NCI-H1417 treated with DMSO at 0.1 percent for 48 hours (cell line): ENCODE measurements at regions not wholly inside any gene's neighbourhood (a gene's known extent, or its start where the extent isn't known, plus 50 kb on each side); places are given as distances from the start of the nearest gene placed in this dataset.

Experiments used
- DNase-seq: peaks from one replicate; lab custom pipeline; 2025; lab: John Stamatoyannopoulos, UW

DNA sequence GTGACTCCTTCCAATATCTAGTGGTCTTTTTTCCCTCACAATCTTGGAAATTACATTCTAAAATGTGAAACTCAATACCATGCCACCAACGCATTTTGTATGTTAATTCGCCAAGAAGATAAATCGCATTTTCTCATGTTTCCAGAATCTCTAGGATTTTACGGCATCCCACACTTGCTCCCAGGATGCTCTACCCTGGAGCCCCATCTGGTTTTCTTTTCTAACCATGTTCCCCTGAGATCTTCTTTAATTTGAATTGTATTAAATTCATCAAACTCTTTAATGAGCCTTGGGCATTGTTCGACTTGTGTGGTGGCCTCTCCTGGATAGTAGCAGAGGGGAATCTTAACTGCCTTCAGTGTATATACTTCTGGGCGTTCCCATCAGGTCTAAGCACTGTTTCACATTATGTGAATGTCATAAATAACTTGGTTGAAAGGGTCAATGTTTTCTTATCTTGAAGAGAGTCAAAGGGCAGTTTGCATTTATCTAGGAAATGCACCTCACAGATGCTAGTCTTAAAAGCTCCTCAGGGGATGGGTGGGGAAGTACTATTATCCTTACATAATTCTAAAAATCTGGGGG, 169.1 kb upstream of the MEOX2 start:
- no peak for DNase-seq

DNA sequence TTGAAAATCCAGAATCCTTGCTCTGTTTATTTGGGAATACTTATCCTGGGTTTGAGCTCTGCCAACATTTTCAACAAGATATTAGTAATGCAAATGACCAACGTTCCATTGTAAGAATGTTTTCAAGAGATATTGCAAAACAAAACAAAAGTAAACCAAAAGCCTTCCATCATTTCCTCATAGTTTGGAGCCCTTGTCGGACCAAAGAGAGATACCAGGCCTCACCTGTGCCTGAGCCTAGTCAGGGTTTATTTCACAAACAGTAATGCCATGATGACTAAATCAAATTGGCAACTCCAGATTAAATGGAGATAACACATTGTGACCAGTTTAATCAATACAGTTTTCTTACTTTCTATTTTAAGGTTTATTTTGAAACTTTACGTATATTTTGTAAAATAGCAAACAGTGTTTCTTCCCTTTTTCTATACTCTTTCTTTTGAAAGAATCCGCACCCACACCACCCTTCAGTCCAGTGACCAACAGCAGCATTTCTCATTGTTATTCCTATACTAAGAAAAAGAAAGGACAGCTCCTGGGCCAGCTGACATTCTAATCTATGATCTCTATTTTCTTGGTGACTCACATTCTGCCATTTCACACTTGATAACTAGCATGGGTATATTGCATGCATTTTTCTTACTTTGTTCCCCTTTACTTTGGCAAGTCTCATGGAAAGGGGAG, 168.5 kb upstream of the MEOX2 start:
- DNase-seq: no peak

DNA sequence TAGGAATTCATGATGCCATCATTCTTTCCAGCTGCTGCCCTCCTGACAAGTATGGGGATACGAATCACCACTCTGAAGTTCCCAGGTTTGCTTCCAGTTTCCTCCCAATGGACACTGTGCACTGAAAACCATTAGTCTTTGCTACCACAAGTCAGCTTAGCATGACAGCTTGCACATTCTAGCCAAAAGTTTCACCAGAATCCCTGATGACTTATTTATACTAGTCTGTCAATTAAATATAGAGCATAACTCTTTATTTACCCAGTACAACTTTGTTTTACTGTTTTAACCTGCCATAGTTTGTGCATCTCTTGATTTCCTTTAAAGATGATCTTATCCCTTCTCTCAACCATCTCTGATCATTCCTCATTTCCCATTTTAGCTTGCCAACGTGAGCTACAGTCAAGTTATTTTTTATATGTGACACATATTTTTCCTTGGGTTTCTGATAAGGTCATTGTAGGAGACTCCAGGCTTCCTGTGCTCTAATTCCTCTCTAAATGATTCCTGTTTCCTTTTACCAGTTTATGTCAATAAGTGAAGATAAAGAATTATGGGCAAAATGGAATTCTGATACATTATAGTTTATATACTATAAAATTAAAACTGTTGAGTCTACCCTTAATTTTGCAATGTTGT, 167.5 kb upstream of the MEOX2 start:
- no peak for DNase-seq

DNA sequence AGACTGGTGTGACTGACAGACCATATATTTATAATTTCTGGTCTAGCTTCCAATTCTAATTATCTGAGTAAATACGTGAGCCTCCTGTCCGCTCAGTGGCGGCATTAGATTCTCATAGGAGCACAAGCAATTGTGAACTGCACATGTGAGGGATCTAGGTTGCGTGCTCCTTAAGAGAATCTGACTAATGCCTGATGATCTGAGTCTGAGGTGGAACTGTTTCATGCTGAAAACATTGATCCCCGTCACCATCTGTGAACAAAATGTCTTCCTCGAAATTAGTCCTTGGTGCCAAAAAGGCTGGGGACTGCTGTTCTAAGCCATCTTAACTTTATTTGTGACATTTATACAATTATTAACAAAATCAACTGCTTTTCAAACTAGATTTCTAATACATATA, 164.7 kb upstream of the MEOX2 start:
- DNase-seq: no peak

DNA sequence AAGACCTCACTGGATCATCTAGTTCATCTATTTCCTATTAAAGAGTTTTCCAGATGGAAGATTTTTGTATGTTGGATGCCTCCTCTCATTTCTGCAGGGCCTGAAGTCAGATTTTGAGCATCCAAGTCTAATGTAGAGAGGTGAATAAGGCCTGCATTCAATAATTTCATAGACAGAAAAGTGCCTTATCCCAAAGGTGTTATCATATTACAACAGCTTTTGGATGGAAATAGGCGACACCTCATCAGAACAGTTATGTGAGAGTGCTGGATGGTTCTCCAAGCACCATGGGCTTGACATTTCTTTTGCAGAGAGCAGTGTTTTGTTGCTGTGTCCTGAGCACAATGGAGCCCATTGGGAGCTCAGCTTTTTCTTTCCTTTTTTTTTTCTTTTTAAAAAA, 162.4 kb upstream of the MEOX2 start:
- DNase-seq: no peak

DNA sequence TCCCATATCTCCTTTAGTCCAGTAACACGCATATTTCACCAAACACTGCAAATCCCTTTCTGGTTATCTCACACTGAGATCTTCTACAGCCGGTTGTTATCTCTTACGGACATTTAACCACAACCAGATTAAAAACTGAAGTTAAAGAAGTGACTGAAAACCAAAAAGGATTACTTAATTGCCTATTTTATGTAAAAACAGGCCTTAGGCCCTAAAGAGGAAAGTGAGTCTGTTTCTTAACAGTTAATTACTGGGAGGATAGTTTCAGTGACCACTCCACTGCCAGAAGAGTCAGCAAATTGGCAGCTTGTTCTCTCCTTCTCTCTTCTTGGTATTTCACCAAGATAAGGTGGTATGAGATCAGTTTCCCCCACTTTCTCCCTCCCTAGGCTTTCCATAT, 161.9 kb upstream of the MEOX2 start:
- DNase-seq: no peak

DNA sequence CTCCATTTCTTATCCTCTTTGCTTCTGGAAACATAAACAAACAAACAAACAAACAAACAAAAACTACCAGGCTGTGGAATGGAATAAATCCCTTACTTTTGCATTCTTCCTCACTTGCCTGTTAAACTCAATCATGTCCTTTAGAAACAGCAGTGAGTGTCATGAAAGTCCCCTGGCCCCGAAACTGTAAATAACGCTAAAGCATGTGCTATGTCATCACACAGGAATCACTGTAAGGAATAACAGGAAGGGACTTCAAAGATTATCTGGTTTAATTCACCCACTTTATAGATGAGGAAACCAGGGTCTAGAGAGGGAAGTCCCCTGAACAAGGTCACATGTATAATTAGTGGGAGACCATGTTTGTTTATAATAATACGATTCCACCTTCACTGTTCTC, 159.4 kb upstream of the MEOX2 start:
- DNase-seq: no peak

DNA sequence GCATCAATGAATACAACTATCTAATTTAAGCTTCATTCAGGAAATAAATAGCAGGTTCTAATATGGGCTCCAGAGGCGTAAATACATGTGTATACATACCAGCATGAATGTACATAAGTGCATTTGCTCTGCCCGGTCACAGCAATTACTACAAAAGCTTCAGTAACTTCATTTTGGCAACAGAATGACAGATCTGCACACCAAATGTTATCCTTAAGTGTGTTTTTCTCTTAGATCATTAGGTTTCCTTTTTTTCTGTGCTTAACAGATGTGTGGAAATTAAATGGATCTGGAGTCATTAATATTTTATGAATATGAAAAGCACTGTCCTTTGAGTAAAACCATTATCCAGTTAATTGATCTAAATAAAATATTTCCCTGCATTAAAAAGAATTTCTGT, 159.0 kb upstream of the MEOX2 start:
- no peak for DNase-seq

DNA sequence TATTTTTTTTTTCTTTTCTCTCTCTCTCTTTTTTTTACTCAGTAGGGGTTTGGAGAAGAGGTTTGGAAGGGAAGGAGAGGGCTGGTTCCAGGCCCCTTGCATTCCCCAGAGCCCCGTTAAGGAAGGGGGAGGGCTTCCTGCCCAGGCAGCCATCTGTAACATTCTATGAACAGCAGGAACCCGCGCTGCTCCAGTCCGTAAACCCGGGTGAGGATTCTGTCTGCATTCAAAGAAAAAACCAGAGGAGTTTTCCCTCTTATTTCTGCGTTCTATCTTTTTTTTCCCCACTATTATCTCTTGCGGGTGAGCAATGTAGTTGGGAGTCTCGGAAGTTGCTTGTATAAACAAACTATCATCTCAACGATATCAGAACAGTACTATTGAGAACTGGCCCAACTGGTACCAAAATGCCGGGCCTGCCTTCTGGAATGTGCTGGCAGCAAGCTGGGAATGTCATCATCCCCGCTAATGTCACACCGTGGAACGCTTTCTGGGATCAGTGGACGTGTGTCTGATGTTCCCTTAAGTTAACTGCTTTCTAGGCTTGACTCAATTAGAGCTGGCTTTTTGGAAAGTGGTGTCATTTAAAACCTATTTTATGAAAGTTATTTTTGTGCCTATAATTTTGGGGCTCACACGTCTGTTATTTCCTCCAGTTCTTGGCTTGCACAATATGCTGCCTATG, 153.1 kb upstream of the MEOX2 start:
- no peak for DNase-seq

DNA sequence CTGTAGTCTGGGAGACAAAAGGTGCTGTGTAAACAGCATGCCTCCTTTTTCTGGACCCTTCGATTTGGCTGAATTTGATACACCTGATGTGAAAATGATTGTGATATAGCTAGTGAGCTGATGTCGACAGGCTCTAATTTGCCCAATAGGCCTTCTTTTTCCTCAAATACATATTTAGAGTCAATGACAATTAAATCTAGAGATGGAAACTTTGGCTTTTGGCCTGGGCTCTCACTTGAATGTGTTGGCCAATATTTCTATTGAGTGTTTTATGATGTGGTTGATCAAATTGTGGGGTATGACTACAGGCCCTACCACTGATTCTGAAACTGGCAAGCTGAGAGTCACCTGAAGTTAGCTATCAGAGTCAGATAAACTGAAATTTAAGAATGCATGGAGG, 151.8 kb upstream of the MEOX2 start:
- no peak for DNase-seq

DNA sequence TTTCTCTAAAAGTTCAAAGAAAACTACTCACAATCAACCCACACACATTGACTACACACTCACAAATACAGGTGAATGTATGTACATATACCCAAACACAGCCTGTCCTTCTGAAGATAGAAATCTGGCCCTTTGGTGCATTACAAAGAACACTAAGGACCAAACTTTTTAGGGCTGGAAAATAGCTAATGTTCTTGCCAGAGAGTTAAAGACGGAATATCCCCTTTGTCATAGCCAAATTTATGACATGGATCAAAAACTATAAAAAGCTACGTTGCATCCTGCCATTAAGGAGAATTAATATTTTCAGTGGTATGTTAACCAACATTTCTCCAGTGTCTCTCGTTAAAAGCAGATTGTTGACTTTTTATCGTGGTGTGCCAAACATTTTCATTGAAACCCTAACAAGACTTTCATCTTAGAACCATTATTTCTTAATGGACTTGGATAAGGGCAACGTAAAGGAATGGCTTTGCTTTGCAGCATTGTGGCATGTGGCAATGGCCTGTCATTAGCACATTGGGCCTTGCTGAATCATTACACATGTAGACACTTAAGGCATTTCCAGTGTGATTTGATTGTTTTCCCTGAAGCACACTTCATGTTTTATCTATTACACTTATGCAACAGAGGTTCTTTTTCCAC, 150.9 kb upstream of the MEOX2 start:
- DNase-seq: no peak

DNA sequence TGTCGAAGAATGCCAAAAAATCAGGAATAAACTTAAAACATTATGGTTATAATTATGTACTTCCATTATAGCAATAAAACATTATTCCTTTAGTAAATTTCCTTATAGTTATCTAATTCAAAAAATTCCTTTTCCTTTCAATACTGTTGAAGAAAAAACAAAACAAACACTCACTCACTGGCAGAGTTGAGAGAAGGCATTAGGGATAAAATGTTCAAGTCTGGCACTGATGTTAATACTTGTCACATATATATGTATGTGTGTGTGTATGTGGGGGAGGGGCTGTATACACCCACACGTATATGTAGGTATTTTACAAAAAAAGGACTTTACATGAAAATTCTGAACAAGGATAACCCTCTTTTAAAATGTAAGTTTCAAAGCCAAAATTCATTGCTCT, 150.2 kb upstream of the MEOX2 start:
- DNase-seq: no peak

DNA sequence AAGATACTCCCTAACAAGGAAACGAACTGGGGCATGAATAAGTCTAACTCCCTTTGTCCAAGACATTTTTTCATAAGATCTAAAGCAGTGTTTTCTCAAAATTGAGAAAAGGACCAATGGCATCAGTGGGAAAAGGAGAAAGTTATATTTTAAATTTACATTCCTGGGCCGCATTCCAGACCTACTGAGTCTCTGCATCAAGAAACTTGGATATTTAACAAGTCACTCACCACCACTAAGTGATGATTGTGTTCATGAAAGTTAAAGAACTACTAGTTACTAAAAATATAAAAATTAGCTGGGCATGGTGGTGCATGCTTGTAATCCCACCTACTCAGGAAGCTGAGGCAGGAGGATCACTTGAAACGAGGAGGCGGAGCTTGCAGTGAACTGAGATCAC, 149.6 kb upstream of the MEOX2 start:
- DNase-seq: no peak

DNA sequence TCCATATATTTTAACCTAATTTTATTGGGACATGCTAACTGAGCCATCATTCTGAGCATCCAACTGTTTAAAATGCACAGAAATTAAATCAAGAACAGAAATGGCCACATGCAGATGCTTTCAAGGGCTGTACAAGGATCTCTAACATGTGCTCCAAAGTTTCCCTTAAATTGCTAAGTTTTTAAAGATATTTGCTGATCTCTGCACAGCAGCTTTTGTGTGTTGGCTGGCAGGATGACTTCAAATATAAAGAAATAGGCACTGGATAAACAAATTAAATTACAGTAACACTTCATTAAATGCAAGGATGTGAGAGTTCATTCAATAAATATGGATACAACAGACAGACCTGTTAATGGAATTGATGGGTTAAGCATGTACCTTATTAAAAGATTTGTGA, 148.0 kb upstream of the MEOX2 start:
- no peak for DNase-seq

DNA sequence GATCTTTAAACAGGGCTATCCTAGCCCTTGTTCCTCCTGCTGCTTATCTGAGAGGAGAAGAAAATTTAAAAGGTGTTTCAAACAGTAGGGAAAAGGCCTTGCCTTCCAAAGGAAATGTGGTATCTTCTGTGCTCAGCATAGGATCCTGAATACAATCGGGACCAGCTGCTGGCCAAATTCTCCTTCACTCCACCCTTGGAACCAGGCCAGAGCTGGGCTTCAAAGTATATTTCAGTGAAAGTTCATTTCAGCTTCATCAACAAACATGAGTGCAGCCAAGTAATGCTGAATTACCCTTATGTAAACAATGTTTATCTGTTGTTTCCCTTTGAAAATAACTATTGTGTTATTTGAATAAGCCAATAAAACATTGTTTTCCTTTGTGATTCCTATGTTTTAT, 146.5 kb upstream of the MEOX2 start:
- no peak for DNase-seq

DNA sequence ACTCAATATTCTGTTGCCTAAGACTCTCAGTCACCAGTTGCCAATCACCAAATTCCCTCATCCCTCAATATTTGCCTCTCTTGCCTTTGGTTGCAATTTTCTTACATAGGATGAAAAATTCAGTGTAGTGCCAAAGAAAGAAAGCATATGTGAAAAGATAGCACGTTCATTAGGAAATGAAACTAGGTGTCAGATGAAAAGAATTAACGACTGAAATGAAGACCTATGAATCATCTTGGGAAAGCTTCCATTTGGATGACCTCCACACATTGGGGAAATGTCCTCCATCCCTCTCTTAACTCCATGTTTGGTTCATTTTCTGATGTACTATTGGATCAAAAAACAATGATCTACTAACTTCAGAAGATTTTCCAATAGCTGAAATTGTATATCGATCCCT, 145.1 kb upstream of the MEOX2 start:
- DNase-seq: no peak

DNA sequence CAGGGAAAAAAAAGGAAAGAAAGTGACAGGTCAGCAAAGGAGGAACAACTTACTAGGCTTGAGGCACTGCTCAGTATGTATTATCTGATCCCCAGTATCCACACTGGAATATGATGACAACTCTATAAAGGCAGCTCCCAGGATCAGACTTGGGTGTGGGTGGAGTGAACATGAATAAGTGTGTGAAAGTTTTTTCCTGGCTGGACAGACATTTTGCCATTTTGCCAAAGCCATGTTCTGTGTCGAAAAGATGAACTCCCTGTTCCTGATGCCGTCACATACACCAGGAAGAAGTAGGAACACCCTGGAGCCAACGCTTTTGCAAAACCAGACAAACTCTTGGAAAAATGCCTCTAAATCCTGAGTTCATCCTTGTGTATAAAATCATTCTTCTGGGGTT, 143.2 kb upstream of the MEOX2 start:
- DNase-seq: no peak

DNA sequence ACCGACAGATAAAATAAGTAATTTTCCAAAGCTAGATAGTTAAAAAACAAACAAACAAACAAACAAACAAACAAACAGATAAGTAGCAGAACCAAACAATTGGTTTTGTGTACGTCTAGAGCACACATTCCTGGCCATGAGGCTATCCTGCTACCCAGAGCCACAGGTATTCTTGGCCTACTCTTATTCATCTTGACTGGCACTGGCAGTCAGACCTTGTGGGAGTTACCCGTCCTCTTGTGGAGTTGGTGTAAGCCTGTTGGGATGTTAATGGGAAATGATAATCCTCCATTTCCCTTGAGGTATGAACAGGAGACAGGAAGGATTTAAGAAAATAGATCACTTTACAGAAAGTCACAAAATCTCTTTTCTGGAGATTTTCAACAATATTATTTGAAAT, 142.4 kb upstream of the MEOX2 start:
- DNase-seq: no peak

DNA sequence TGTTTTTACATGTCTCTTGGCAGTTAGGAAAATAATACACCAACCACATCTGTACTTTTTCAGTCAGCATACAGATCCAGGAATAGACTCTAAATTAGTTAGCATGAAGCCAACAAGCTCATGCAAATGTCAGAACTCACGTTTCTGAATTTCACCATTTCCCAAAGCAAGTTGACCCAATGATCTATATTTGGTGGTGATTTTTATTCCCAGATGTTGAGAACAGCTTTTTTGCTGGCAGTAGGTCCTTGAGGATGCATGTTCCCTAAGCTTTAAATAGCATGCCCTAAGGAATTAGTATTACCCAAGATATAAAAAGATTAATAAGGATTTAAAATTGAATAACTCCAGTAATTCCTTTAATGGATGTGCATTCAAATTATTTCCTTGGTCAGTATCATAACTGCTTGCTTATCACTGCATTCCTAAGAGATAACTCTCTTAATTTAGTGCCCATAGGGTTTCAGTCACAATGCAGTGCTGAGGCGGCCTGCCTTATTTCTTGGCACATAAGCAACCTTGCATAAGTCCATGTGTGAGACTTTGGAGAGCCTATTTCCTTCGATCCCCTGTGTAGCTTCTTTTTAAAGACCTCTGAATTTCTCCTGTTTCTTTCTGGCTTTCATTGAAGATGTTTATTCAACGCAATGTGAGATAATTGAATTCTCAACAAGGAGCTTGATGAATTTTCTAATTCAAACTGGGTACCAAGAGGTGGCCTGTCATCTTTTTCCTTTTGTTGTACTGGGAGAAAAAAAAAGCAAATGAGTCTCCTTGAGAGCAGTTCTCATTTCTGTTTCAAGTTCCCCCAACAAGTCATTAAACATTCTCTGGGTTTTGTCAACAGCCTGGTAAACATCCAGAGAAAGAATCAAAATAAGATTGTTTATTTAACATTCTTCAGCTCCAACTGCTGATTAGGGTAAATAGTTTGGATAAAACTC, 135.3 kb upstream of the MEOX2 start:
- no peak for DNase-seq

DNA sequence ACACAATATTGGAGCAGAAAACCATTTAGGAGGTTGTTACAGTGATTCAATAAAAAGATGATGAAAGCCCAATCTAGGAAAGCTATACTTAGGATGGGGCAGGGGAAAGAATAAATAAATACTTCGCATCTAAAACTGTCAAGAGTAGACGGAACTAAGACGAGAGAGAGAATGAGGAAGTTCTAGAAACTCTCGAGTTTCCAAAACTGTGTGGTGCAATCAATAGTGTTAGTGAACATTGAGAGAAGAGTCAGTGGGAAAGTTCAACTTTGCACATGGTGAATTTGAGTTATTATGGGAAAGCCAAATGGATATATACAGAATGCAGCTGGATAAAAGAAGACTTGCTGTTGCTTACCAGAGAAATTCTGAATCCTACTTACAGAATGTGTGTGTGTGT, 133.8 kb upstream of the MEOX2 start:
- no peak for DNase-seq

DNA sequence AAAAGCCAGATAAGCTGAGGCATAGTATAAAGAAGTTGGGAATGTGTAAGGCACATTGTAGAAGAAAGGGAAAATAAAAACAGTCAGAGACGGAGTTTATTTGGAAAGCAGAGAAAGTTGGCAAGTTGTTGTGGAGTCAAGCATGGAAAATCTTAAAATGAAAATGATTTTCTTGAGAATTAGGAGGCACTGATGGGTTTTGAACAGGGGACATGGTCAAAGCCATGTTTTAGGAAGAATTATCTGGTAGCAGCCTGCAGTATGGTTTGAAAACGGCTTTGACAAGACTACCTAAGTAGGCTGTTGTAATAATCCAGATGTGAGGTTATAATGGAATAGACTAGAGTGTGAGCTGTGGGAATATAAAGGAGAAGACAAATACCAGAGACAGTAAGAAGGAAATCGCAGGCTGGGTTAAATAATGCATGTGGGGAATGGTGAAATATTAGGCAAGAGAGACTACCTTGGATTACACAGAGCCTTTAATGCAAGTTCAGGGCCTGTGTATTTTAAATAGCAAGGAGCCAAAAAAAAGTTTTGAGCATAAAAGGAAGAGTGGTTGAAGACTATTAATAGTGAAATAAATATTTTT, 130.4 kb upstream of the MEOX2 start:
- no peak for DNase-seq
